Mucosa of rectum (tissue), 2 donors: ENCODE measurements at regions not wholly inside any gene's neighbourhood (a gene's known extent, or its start where the extent isn't known, plus 50 kb on each side); places are given as distances from the start of the nearest gene placed in this dataset.

ENCODE experiments used
- H3K27ac ChIP-seq, 2 donors: one replicate each; pipeline ENCODE4 v1.7.0; 2013; ENCODE audit warnings: inconsistent platforms in 2 of 2, low read depth in 2 of 2, low read length in 2 of 2
- H3K27me3 ChIP-seq, 2 donors: one replicate each; pipeline ENCODE4 v1.7.0; 2013; ENCODE audit warnings: low read length in 2 of 2; ENCODE audit not compliant: control insufficient read depth in 2 of 2, insufficient read depth in 2 of 2
- H3K36me3 ChIP-seq, 2 donors: one replicate each; pipeline ENCODE4 v1.7.0; 2013; ENCODE audit warnings: low read length in 2 of 2; ENCODE audit not compliant: control insufficient read depth in 2 of 2, insufficient read depth in 2 of 2
- H3K4me1 ChIP-seq, 2 donors: one replicate each; pipeline ENCODE4 v1.7.0; 2013; ENCODE audit warnings: low read length in 2 of 2, mild to moderate bottlenecking in 1 of 2; ENCODE audit not compliant: control insufficient read depth in 2 of 2, insufficient read depth in 2 of 2
- H3K4me3 ChIP-seq, 2 donors: one replicate each; pipeline ENCODE4 v1.7.0; 2013; ENCODE audit warnings: low read length in 2 of 2
- H3K9ac ChIP-seq, 2 donors: one replicate each; pipeline ENCODE4 v1.7.0; 2013; ENCODE audit warnings: low read length in 2 of 2, low read depth in 1 of 2, mild to moderate bottlenecking in 1 of 2
- H3K9me3 ChIP-seq, 2 donors: one replicate each; pipeline ENCODE4 v1.7.0; 2013; ENCODE audit warnings: low read length in 2 of 2; ENCODE audit not compliant: control insufficient read depth in 2 of 2
- donor health status: healthy.
- donor health status: Normal muscosa, but diverticular disease.

DNA sequence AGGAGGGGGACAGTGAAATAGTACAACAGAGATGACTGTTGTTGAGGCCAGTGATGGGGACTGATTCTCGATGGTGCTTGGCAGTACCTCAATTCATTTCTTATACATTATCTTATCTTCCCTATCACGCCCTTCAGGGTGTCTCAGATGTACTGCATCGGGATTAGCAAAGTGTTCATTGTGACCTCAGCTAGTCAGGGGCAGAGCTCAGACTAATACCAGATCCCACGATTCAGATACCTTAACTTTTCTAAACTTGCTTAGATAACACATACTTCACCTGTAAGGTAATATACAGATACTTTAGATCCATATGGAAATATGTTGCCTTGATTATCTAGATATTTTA, 720.6 kb downstream of the EFNB2 start:
- H3K9me3 ChIP-seq = no peaks in the 10 kb centered on the region
- no peak overlapping the region for H3K9ac ChIP-seq
- no peak overlapping the region for H3K27ac ChIP-seq
- H3K27me3 ChIP-seq = no peaks in the 10 kb centered on the region
- H3K36me3 ChIP-seq = no peaks in the 10 kb centered on the region
- no peak overlapping the region for H3K4me3 ChIP-seq
- no peaks in the 10 kb centered on the region for H3K4me1 ChIP-seq

DNA sequence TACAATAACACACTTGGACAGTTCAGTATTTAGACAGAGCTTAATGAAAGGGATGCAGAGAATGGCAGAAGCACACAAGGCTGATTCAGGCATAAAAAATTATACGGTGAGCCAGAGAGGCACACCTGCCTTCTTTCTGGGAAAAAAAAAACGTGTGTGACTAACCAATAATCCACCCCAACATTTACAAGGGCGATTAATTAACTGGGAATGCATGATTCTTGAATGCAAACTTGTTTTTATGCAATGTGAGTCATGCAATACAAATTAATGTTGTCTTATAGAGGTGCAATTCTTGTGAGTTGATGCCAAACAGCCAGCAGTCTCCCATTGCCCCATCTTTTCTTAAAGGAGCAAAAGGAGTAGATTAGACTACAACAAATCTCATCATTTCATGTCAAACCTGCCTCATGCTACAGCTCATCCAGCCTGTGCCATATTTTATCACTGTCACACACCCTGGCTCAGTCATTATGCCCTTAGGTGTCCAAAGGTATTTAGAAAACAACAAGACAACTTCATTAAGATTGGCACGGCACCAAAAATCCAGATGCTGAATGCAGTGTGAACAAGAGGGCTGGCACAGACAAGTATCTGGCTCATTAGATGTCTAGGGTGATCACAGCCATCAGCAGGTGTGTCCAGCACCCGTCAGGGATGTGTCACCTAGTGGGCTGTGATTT, 721.1 kb downstream of the EFNB2 start:
- H3K27me3 ChIP-seq = no peaks in the 10 kb centered on the region
- no peak overlapping the region for H3K4me3 ChIP-seq
- no peak overlapping the region for H3K27ac ChIP-seq
- no peaks in the 10 kb centered on the region for H3K36me3 ChIP-seq
- no peaks in the 10 kb centered on the region for H3K9me3 ChIP-seq
- H3K9ac ChIP-seq = no peak overlapping the region
- H3K4me1 ChIP-seq = no peaks in the 10 kb centered on the region

DNA sequence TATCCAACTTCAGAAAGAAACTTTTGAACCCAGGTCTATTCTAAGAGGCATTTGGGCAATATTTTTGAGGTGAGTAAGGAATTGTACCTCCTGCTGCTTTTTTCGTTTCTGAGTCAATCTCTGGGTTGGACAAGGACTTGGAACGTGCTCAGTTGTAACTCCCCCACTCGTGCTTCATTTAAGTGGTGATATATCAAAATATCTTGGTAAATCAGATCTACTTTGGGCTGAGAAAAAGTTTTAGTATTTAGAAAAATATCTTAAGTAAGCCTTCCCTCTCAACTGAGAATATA, 728.9 kb downstream of the EFNB2 start:
- Histone ChIP-seq H3K9ac (no peak overlapping the region), H3K4me3 (no peak overlapping the region), H3K27me3 (no peaks in the 10 kb centered on the region), H3K27ac (no peak overlapping the region), H3K36me3 (no peaks in the 10 kb centered on the region), H3K4me1 (no peaks in the 10 kb centered on the region), H3K9me3 (no peaks in the 10 kb centered on the region)

GRCh38 chr13:105805892-105806627, 729.4 kb downstream of the EFNB2 start:
- Histone ChIP-seq H3K36me3 (no peaks in the 10 kb centered on the region), H3K9ac (no peak overlapping the region), H3K27ac (no peak overlapping the region), H3K4me3 (no peak overlapping the region), H3K4me1 (no peaks in the 10 kb centered on the region), H3K9me3 (no peaks in the 10 kb centered on the region), H3K27me3 (no peaks in the 10 kb centered on the region)

- Histone ChIP-seq H3K9me3 (no peaks in the 10 kb centered on the region), H3K27me3 (no peaks in the 10 kb centered on the region), H3K4me1 (no peaks in the 10 kb centered on the region), H3K4me3 (no peak overlapping the region), H3K36me3 (no peaks in the 10 kb centered on the region), H3K27ac (no peak overlapping the region), H3K9ac (no peak overlapping the region)
Measured at GRCh38 chr13:105804561-105805190, 730.8 kb downstream of the EFNB2 start.

GRCh38 chr13:105799155-105799554, 736.3 kb downstream of the EFNB2 start:
- H3K4me3 ChIP-seq = no peak overlapping the region
- no peaks in the 10 kb centered on the region for H3K9me3 ChIP-seq
- no peaks in the 10 kb centered on the region for H3K36me3 ChIP-seq
- H3K27me3 ChIP-seq = no peaks in the 10 kb centered on the region
- no peak overlapping the region for H3K27ac ChIP-seq
- H3K4me1 ChIP-seq = no peaks in the 10 kb centered on the region
- H3K9ac ChIP-seq = no peak overlapping the region

GRCh38 chr13:105798541-105798940, 736.9 kb downstream of the EFNB2 start:
- Histone ChIP-seq H3K27ac (no peak overlapping the region), H3K9me3 (no peaks in the 10 kb centered on the region), H3K4me1 (no peaks in the 10 kb centered on the region), H3K4me3 (no peak overlapping the region), H3K36me3 (no peaks in the 10 kb centered on the region), H3K27me3 (no peaks in the 10 kb centered on the region), H3K9ac (no peak overlapping the region)

DNA sequence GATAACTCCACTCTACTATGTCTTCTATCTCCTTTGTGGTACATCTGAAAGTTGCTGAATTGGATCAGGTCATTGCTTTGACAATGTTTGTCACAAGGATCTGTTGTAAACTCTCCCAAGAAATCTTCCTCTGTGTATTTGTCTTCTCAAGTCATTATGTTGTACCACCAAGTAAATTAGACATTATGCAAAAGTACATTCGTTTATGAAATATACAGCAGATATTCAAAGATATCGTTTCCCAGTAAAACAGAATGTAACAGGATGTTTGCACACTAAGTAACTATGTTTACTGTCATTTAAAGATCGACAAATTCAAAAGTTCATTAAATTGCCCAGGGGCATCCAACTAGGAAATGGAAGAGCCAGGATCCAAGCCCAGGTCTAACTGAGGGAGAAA, 739.4 kb downstream of the EFNB2 start:
- Histone ChIP-seq H3K27me3 (no peaks in the 10 kb centered on the region), H3K4me1 (no peaks in the 10 kb centered on the region), H3K4me3 (no peak overlapping the region), H3K9me3 (no peaks in the 10 kb centered on the region), H3K27ac (no peak overlapping the region), H3K36me3 (no peaks in the 10 kb centered on the region), H3K9ac (no peak overlapping the region)

DNA sequence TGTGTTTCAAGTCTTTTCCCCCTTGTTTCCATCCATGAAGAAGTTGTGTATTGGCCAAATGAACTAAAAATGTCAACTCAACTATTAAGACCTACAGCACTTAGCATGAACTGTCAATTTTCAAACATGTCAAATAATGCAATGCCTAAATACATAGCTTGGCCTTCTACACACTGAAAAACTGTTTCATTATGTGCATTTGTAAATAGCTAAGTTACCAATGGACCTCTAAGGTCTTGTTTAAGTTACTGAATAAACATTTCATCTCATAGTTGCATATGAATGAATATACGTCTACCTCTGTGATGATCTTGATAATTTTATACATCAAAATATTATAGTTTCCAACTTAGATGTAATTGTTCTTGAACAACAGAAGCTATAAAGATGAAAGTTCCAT, 744.5 kb downstream of the EFNB2 start:
- Histone ChIP-seq H3K27me3 (no peaks in the 10 kb centered on the region), H3K27ac (no peak overlapping the region), H3K4me3 (no peak overlapping the region), H3K36me3 (no peaks in the 10 kb centered on the region), H3K9me3 (no peaks in the 10 kb centered on the region), H3K9ac (no peak overlapping the region), H3K4me1 (peaks cover 0 to 2% of the 10 kb centered on the region in 2 donors)

- Histone ChIP-seq H3K4me1 (peaks cover 0 to 2% of the 10 kb centered on the region in 2 donors), H3K9ac (no peak overlapping the region), H3K4me3 (no peak overlapping the region)
Measured at GRCh38 chr13:105788530-105788929, 746.9 kb downstream of the EFNB2 start.

More at GRCh38 chr13:105788530-105788929, 746.9 kb downstream of the EFNB2 start:
- H3K27ac ChIP-seq = no peak overlapping the region
- H3K27me3 ChIP-seq = no peaks in the 10 kb centered on the region
- H3K9me3 ChIP-seq = no peaks in the 10 kb centered on the region
- no peaks in the 10 kb centered on the region for H3K36me3 ChIP-seq
